CD8-positive, alpha-beta memory T cell (primary cell): ENCODE measurements at regions not wholly inside any gene's neighbourhood (a gene's known extent, or its start where the extent isn't known, plus 50 kb on each side); places are given as distances from the start of the nearest gene placed in this dataset.

Experiments used
- CTCF ChIA-PET: fragments of 350-600 bp; sonication (Branson Sonifier 250); formaldehyde crosslinking; loops from one replicate; lab custom pipeline; 2021; ENCODE audit warnings: antibody characterized with exemption; lab: Charles Lee
- POLR2A ChIA-PET: fragments of 350-600 bp; sonication (Branson Sonifier 250); formaldehyde crosslinking; loops from one replicate; lab custom pipeline; 2021; ENCODE audit warnings: antibody characterized with exemption; lab: Charles Lee
- DNase-seq, 5 donors: peaks; one replicate each; pipeline versions ENCODE4 v3.0.0 to v3.0.0-alpha.2; 2020 to 2022; ENCODE audit warnings: mixed read lengths in 1 of 5
- H3K27ac ChIP-seq: one replicate; pipeline ENCODE4 v1.7.0; 2013; ENCODE audit warnings: low read depth, mild to moderate bottlenecking, low read length, moderate library complexity
- H3K27me3 ChIP-seq: 2 replicates; pipeline ENCODE4 v1.7.0; 2013; ENCODE audit warnings: low read length, mild to moderate bottlenecking; ENCODE audit not compliant: insufficient read depth, poor library complexity, severe bottlenecking
- H3K36me3 ChIP-seq: 2 replicates; pipeline ENCODE4 v1.7.0; 2013; ENCODE audit warnings: mild to moderate bottlenecking, low read length, moderate library complexity; ENCODE audit not compliant: insufficient read depth
- H3K4me1 ChIP-seq: 2 replicates; pipeline ENCODE4 v1.7.0; 2013; ENCODE audit warnings: mild to moderate bottlenecking, low read length, moderate library complexity; ENCODE audit not compliant: insufficient read depth
- H3K4me3 ChIP-seq: 2 replicates; pipeline ENCODE4 v1.7.0; 2013; ENCODE audit warnings: mild to moderate bottlenecking, low read length
- H3K9me3 ChIP-seq: 2 replicates; pipeline ENCODE4 v1.7.0; 2013; ENCODE audit warnings: mild to moderate bottlenecking, low read length
- H3K27ac Mint-ChIP-seq, 8 donors: one replicate each; pipeline ENCODE4 v1.8.0; 2020 to 2021; ENCODE audit warnings: mixed read lengths in 8 of 8, mild to moderate bottlenecking in 6 of 8, inconsistent platforms in 3 of 8, moderate library complexity in 3 of 8
- H3K27me3 Mint-ChIP-seq, 2 donors: one replicate each; pipeline ENCODE4 v1.8.0; 2020 to 2021; ENCODE audit warnings: mixed read lengths in 2 of 2, mild to moderate bottlenecking in 1 of 2, moderate library complexity in 1 of 2
- H3K36me3 Mint-ChIP-seq, 3 donors: one replicate each; pipeline ENCODE4 v1.8.0; 2020 to 2021; ENCODE audit warnings: mixed read lengths in 3 of 3, inconsistent platforms in 1 of 3, mild to moderate bottlenecking in 1 of 3
- H3K4me1 Mint-ChIP-seq, 3 donors: one replicate each; pipeline ENCODE4 v1.8.0; 2020 to 2021; ENCODE audit warnings: mixed read lengths in 3 of 3, inconsistent platforms in 1 of 3, mild to moderate bottlenecking in 1 of 3
- H3K4me3 Mint-ChIP-seq, 7 donors: one replicate each; pipeline ENCODE4 v1.8.0; 2020 to 2021; ENCODE audit warnings: mixed read lengths in 7 of 7, mild to moderate bottlenecking in 6 of 7, moderate library complexity in 4 of 7, inconsistent platforms in 2 of 7
- H3K9me3 Mint-ChIP-seq, 5 donors: one replicate each; pipeline ENCODE4 v1.8.0; 2020 to 2022; ENCODE audit warnings: mixed read lengths in 5 of 5, mild to moderate bottlenecking in 3 of 5, moderate library complexity in 2 of 5, inconsistent platforms in 1 of 5

GRCh38 chr2:82494739-82495138, 1964.3 kb downstream of the SUCLG1 start:
- H3K27ac Mint-ChIP-seq: no peak overlapping the region
- POLR2A ChIA-PET: no interaction called here

GRCh38 chr2:82491591-82491990, 1967.5 kb downstream of the SUCLG1 start:
- DNase-seq: no peak
- no peak overlapping the region for H3K27ac Mint-ChIP-seq
- no peaks in the 10 kb centered on the region for H3K27me3 Mint-ChIP-seq
- ChIA-PET POLR2A (no interaction called here), CTCF (no interaction called here)
- Histone ChIP-seq H3K4me1 (no peaks in the 10 kb centered on the region), H3K9me3 (no peaks in the 10 kb centered on the region), H3K27me3 (no peaks in the 10 kb centered on the region), H3K36me3 (no peaks in the 10 kb centered on the region), H3K27ac (no peak overlapping the region), H3K4me3 (no peak overlapping the region)
- H3K36me3 Mint-ChIP-seq: no peaks in the 10 kb centered on the region
- H3K4me3 Mint-ChIP-seq: no peak overlapping the region
- no peaks in the 10 kb centered on the region for H3K4me1 Mint-ChIP-seq
- peaks cover 0 to 25% (median 4%) of the 10 kb centered on the region in 5 donors for H3K9me3 Mint-ChIP-seq

More at GRCh38 chr2:82494739-82495138, 1964.3 kb downstream of the SUCLG1 start:
- no peaks in the 10 kb centered on the region for H3K27me3 Mint-ChIP-seq
- H3K36me3 ChIP-seq: no peaks in the 10 kb centered on the region
- no peak overlapping the region for H3K27ac ChIP-seq
- no peaks in the 10 kb centered on the region for H3K9me3 ChIP-seq
- H3K9me3 Mint-ChIP-seq: peaks cover 2 to 31% (median 7%) of the 10 kb centered on the region in 5 donors
- H3K4me3 Mint-ChIP-seq: no peak overlapping the region
- no peaks in the 10 kb centered on the region for H3K27me3 ChIP-seq
- no peaks in the 10 kb centered on the region for H3K36me3 Mint-ChIP-seq
- H3K4me1 Mint-ChIP-seq: no peaks in the 10 kb centered on the region
- no peak overlapping the region for H3K4me3 ChIP-seq
- CTCF ChIA-PET: no interaction called here
- H3K4me1 ChIP-seq: no peaks in the 10 kb centered on the region
- DNase-seq: no peak

- Mint-ChIP-seq H3K36me3 (no peaks in the 10 kb centered on the region), H3K4me1 (no peaks in the 10 kb centered on the region), H3K27ac (no peak overlapping the region), H3K9me3 (peaks cover 0 to 30% (median 6%) of the 10 kb centered on the region in 5 donors), H3K4me3 (no peak overlapping the region), H3K27me3 (no peaks in the 10 kb centered on the region)
- Histone ChIP-seq H3K27ac (no peak overlapping the region), H3K4me1 (no peaks in the 10 kb centered on the region), H3K27me3 (no peaks in the 10 kb centered on the region), H3K9me3 (no peaks in the 10 kb centered on the region), H3K4me3 (no peak overlapping the region), H3K36me3 (no peaks in the 10 kb centered on the region)
- no peak for DNase-seq
- ChIA-PET POLR2A (no interaction called here), CTCF (no interaction called here)
Measured at GRCh38 chr2:82487354-82487753, 1971.7 kb downstream of the SUCLG1 start.

- Mint-ChIP-seq H3K4me3 (no peak overlapping the region), H3K27me3 (no peaks in the 10 kb centered on the region), H3K27ac (no peak overlapping the region), H3K9me3 (peaks cover 3 to 28% (median 6%) of the 10 kb centered on the region in 5 donors), H3K36me3 (no peaks in the 10 kb centered on the region), H3K4me1 (no peaks in the 10 kb centered on the region)
- Histone ChIP-seq H3K27ac (no peak overlapping the region), H3K4me3 (no peak overlapping the region), H3K9me3 (no peaks in the 10 kb centered on the region), H3K36me3 (no peaks in the 10 kb centered on the region), H3K4me1 (no peaks in the 10 kb centered on the region), H3K27me3 (no peaks in the 10 kb centered on the region)
- ChIA-PET CTCF (no interaction called here), POLR2A (no interaction called here)
- no peak for DNase-seq
Measured at GRCh38 chr2:82485701-82486100, 1973.4 kb downstream of the SUCLG1 start.

- Histone ChIP-seq H3K9me3 (no peaks in the 10 kb centered on the region), H3K27me3 (no peaks in the 10 kb centered on the region), H3K4me1 (no peaks in the 10 kb centered on the region), H3K36me3 (no peaks in the 10 kb centered on the region), H3K4me3 (no peak overlapping the region), H3K27ac (no peak overlapping the region)
- H3K27me3 Mint-ChIP-seq: no peaks in the 10 kb centered on the region
- H3K9me3 Mint-ChIP-seq: peaks cover 10 to 33% (median 11%) of the 10 kb centered on the region in 5 donors
- H3K27ac Mint-ChIP-seq: no peak overlapping the region
- DNase-seq: no peak
- no peak overlapping the region for H3K4me3 Mint-ChIP-seq
- ChIA-PET POLR2A (no interaction called here), CTCF (no interaction called here)
- no peaks in the 10 kb centered on the region for H3K4me1 Mint-ChIP-seq
- H3K36me3 Mint-ChIP-seq: no peaks in the 10 kb centered on the region
Measured at GRCh38 chr2:82481207-82481606, 1977.9 kb downstream of the SUCLG1 start.

- no peaks in the 10 kb centered on the region for H3K9me3 ChIP-seq
- H3K36me3 Mint-ChIP-seq: no peaks in the 10 kb centered on the region
- H3K27me3 Mint-ChIP-seq: no peaks in the 10 kb centered on the region
- H3K36me3 ChIP-seq: no peaks in the 10 kb centered on the region
- POLR2A ChIA-PET: no interaction called here
- DNase-seq: no peak
- no peak overlapping the region for H3K4me3 ChIP-seq
- CTCF ChIA-PET: no interaction called here
- no peaks in the 10 kb centered on the region for H3K4me1 ChIP-seq
- H3K27ac ChIP-seq: no peak overlapping the region
- no peaks in the 10 kb centered on the region for H3K4me1 Mint-ChIP-seq
- H3K27ac Mint-ChIP-seq: no peak overlapping the region
- H3K9me3 Mint-ChIP-seq: peaks cover 6 to 30% (median 14%) of the 10 kb centered on the region in 5 donors
- no peak overlapping the region for H3K4me3 Mint-ChIP-seq
- no peaks in the 10 kb centered on the region for H3K27me3 ChIP-seq
Measured at GRCh38 chr2:82478641-82479040, 1980.4 kb downstream of the SUCLG1 start.

GRCh38 chr2:82476094-82476493, 1983.0 kb downstream of the SUCLG1 start:
- H3K4me3 Mint-ChIP-seq: no peak overlapping the region

GRCh38 chr2:82428251-82428650, 2030.8 kb downstream of the SUCLG1 start:
- H3K9me3 Mint-ChIP-seq: peaks cover 3 to 44% (median 11%) of the 10 kb centered on the region in 5 donors
- no peak for DNase-seq
- Histone ChIP-seq H3K27me3 (no peaks in the 10 kb centered on the region), H3K27ac (no peak overlapping the region), H3K9me3 (no peaks in the 10 kb centered on the region), H3K4me1 (no peaks in the 10 kb centered on the region), H3K36me3 (no peaks in the 10 kb centered on the region), H3K4me3 (no peak overlapping the region)
- H3K27ac Mint-ChIP-seq: no peak overlapping the region
- H3K27me3 Mint-ChIP-seq: no peaks in the 10 kb centered on the region
- no peak overlapping the region for H3K4me3 Mint-ChIP-seq
- POLR2A ChIA-PET: no interaction called here
- CTCF ChIA-PET: no interaction called here
- no peaks in the 10 kb centered on the region for H3K36me3 Mint-ChIP-seq
- H3K4me1 Mint-ChIP-seq: no peaks in the 10 kb centered on the region

More at GRCh38 chr2:82476094-82476493, 1983.0 kb downstream of the SUCLG1 start:
- H3K4me3 ChIP-seq: no peak overlapping the region
- no peaks in the 10 kb centered on the region for H3K9me3 ChIP-seq
- CTCF ChIA-PET: no interaction called here
- H3K27ac Mint-ChIP-seq: no peak overlapping the region
- H3K27me3 ChIP-seq: no peaks in the 10 kb centered on the region
- POLR2A ChIA-PET: no interaction called here
- DNase-seq: no peak
- H3K27ac ChIP-seq: no peak overlapping the region
- no peaks in the 10 kb centered on the region for H3K4me1 Mint-ChIP-seq
- no peaks in the 10 kb centered on the region for H3K36me3 ChIP-seq
- no peaks in the 10 kb centered on the region for H3K36me3 Mint-ChIP-seq
- H3K27me3 Mint-ChIP-seq: no peaks in the 10 kb centered on the region
- H3K9me3 Mint-ChIP-seq: peaks cover 6 to 27% (median 11%) of the 10 kb centered on the region in 5 donors
- H3K4me1 ChIP-seq: no peaks in the 10 kb centered on the region

GRCh38 chr2:82412021-82412420, 2047.1 kb downstream of the SUCLG1 start:
- no peak for DNase-seq
- Histone ChIP-seq H3K4me1 (no peaks in the 10 kb centered on the region), H3K9me3 (no peaks in the 10 kb centered on the region), H3K27ac (no peak overlapping the region), H3K4me3 (no peak overlapping the region), H3K27me3 (no peaks in the 10 kb centered on the region), H3K36me3 (no peaks in the 10 kb centered on the region)
- CTCF ChIA-PET: no interaction called here
- POLR2A ChIA-PET: no interaction called here
- Mint-ChIP-seq H3K27me3 (no peaks in the 10 kb centered on the region), H3K4me3 (no peak overlapping the region), H3K36me3 (no peaks in the 10 kb centered on the region), H3K9me3 (peaks cover 6 to 29% (median 9%) of the 10 kb centered on the region in 5 donors), H3K4me1 (no peaks in the 10 kb centered on the region), H3K27ac (no peak overlapping the region)
